ENCODE measurements at regions not wholly inside any gene's neighbourhood (a gene's known extent, or its start where the extent isn't known, plus 50 kb on each side); places are given as distances from the start of the nearest gene placed in this dataset.
"Not testable (repeated sequence)": the region's sequence is repeated elsewhere in the genome, so short reads cannot be mapped to it uniquely, and the experiment has no call there.

DNA sequence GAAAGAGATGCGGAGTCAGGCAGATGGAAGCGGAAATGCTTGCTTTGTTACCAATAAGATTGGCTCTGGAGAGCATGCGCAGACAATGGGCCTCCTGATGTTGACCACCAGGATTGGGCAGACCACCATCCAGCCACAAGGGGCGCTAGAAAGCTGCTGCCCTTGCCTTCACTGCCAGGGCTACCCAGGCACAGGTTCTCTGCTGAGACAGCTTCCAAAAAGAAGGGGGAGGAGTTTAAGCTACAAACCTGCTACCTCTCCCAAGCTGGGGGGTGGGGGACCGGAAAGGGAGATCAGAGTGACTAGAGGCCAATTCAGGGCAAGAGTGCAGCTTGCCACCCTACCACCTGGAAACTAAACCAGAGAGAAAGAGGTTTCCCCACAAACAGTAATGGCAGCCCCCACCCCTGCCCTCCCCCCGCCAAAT, 369.7 kb downstream of the RRAGC start:
- Histone ChIP-seq H3K9me3 (ENCODE audit: control insufficient read depth in 2 of 2, low read length in 2 of 2) (peaks cover 3 to 9% of the 10 kb centered on the region in 2 donors), H3K4me1 (ENCODE audit: control insufficient read depth, insufficient read depth, low read length) (no peaks in the 10 kb centered on the region), H3K36me3 (ENCODE audit: control insufficient read depth in 2 of 2, insufficient read depth in 2 of 2, low read length in 2 of 2) (no peaks in the 10 kb centered on the region), H3K4me3 (ENCODE audit: low read length in 2 of 2) (no peak overlapping the region), H3K27me3 (ENCODE audit: control insufficient read depth in 1 of 2, insufficient read depth in 2 of 2, low read length in 2 of 2) (peaks cover 5 to 9% of the 10 kb centered on the region in 2 donors), H3K9ac (ENCODE audit: low read length in 2 of 2) (no peak overlapping the region), H3K27ac (ENCODE audit: low read length) (no peak overlapping the region)

DNA sequence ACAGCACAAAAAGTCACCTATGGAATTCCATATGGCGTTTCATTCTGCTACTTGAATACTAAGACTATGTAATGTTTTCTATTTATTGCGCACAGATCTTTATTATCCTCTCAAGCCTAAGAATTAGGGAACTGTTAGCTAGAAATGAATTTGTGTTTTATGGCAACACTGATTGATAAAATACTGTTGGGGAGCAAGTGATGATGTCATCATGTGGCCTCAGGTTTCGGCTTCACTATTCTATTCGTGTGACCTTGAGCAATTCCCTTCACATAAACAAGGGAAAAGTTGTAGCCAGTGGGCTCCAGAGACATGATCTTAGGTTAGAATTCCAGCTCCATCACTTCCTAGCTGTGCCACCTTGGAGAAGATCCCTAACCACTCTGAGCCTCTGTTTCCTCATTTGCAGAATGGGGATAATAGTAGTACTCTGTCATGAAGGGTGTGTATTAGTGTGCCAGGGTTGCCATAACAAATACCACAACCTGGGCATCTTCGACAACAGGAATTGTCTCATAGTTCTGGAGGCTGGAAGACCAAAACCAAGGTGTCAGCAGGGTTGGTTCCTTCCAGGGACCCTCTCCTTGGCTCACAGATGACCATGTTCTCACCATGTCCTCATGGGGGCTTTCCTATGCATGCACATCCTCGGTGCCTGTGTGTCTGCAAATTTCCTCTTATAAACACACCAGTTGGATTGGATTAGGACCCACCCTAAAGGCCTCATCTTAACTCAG, 371.2 kb downstream of the RRAGC start:
- H3K27me3 ChIP-seq (ENCODE audit: control insufficient read depth in 1 of 2, insufficient read depth in 2 of 2, low read length in 2 of 2): peaks cover 5 to 9% of the 10 kb centered on the region in 2 donors
- H3K36me3 ChIP-seq (ENCODE audit: control insufficient read depth in 2 of 2, insufficient read depth in 2 of 2, low read length in 2 of 2): no peaks in the 10 kb centered on the region
- H3K9ac ChIP-seq (ENCODE audit: low read length in 2 of 2): no peak overlapping the region
- no peak overlapping the region for H3K4me3 ChIP-seq (ENCODE audit: low read length in 2 of 2)
- peaks cover 3 to 9% of the 10 kb centered on the region in 2 donors for H3K9me3 ChIP-seq (ENCODE audit: control insufficient read depth in 2 of 2, low read length in 2 of 2)
- H3K4me1 ChIP-seq (ENCODE audit: control insufficient read depth, insufficient read depth, low read length): no peaks in the 10 kb centered on the region
- H3K27ac ChIP-seq (ENCODE audit: low read length): no peak overlapping the region

DNA sequence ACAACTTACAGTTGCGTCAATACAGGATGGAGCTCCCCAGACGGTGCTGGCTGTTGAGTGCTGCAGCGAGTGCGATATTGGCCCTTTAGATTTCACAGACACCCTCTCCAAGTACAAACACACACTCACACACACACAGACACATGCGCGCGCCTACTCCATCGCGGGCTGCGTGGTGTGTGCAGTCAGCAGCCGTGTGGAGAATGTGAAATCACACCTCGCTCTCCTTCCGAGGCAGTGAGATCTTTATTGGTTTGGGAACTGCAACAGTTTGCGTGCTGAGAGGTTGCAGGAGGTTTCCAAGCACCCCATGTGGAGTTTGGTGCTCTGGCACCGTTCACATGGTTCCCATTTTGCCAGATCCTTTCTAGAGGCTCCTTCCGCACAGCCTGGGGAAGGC, 372.2 kb downstream of the RRAGC start:
- H3K9me3 ChIP-seq (ENCODE audit: control insufficient read depth in 2 of 2, low read length in 2 of 2): peaks cover 3 to 9% of the 10 kb centered on the region in 2 donors
- H3K4me3 ChIP-seq (ENCODE audit: low read length in 2 of 2): no peak overlapping the region
- no peak overlapping the region for H3K27ac ChIP-seq (ENCODE audit: low read length)
- H3K27me3 ChIP-seq (ENCODE audit: control insufficient read depth in 1 of 2, insufficient read depth in 2 of 2, low read length in 2 of 2): peaks cover 5 to 9% of the 10 kb centered on the region in 2 donors
- H3K36me3 ChIP-seq (ENCODE audit: control insufficient read depth in 2 of 2, insufficient read depth in 2 of 2, low read length in 2 of 2): no peaks in the 10 kb centered on the region
- H3K9ac ChIP-seq (ENCODE audit: low read length in 2 of 2): no peak overlapping the region
- no peaks in the 10 kb centered on the region for H3K4me1 ChIP-seq (ENCODE audit: control insufficient read depth, insufficient read depth, low read length)

DNA sequence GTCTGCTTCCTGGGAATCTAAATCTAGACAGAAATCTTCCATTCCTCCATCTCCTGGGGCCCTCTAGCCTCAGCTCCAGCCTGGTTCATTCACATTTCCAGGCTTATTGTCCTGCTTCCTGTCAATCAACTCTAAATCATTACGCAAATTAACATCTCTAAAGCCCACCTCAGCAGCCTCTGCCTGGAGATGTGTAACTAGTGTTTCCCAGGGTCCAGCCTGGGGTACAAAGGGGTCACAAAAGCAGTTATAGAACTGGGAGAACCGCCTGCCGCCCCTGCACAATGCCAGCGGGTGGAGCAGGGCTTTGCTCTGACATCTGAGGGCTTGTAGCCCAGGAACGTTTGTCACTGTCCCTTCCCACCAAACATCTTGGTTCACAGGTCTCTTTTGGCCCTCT, 373.5 kb downstream of the RRAGC start:
- H3K4me3 ChIP-seq (ENCODE audit: low read length in 2 of 2): no peak overlapping the region
- no peak overlapping the region for H3K27ac ChIP-seq (ENCODE audit: low read length)
- peaks cover 5 to 10% of the 10 kb centered on the region in 2 donors for H3K27me3 ChIP-seq (ENCODE audit: control insufficient read depth in 1 of 2, insufficient read depth in 2 of 2, low read length in 2 of 2)
- no peaks in the 10 kb centered on the region for H3K36me3 ChIP-seq (ENCODE audit: control insufficient read depth in 2 of 2, insufficient read depth in 2 of 2, low read length in 2 of 2)
- H3K9me3 ChIP-seq (ENCODE audit: control insufficient read depth in 2 of 2, low read length in 2 of 2): peaks cover 3 to 9% of the 10 kb centered on the region in 2 donors
- H3K4me1 ChIP-seq (ENCODE audit: control insufficient read depth, insufficient read depth, low read length): no peaks in the 10 kb centered on the region
- H3K9ac ChIP-seq (ENCODE audit: low read length in 2 of 2): no peak overlapping the region

DNA sequence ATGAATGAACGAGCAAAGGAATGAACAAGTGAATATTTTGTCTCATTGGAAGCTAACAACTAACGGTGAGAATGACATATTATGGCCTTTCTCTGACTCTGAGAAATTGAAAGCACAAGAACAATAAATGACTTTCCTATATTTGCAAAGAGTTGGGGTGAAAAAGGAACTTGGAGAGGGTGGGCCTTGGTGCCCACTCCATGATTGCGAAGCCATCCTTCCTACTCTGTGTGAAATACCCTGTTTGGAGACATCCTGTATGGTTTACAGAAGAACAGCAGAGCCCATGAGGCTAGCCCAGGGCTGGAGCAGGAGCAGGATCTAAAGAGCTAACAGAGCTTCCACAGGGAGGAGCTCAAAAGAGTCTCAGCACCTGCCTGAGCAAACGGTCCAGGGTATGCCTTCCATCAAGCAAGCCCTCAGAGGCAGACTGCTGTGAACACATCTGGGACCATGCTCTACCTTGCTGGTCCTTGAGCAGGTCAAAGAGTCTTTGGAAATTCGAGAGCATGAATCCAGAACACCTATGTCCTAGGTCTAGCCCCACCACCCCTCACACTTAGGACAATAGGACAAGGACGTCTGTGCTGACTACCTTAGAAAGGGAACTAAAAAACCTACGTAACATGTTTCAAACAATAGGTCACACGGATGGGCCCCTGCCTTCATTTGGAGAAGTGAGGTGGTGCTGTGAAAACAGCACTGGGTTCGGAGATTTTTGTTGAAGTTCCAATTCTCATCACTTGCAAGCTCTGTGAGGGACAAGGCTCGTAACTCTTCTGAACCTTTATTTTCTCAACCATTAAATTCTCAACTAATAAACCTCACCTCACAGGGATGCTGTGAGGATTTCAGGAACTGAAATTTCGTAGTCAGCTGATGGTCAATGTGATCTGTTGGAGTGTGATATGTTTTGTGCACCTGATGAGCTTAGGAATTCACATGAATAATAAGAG, 377.4 kb downstream of the RRAGC start:
- no peak overlapping the region for H3K27ac ChIP-seq (ENCODE audit: low read length)
- H3K9ac ChIP-seq (ENCODE audit: low read length in 2 of 2): no peak overlapping the region
- H3K36me3 ChIP-seq (ENCODE audit: control insufficient read depth in 2 of 2, insufficient read depth in 2 of 2, low read length in 2 of 2): no peaks in the 10 kb centered on the region
- peaks cover 9 to 14% of the 10 kb centered on the region in 2 donors for H3K27me3 ChIP-seq (ENCODE audit: control insufficient read depth in 1 of 2, insufficient read depth in 2 of 2, low read length in 2 of 2)
- no peaks in the 10 kb centered on the region for H3K4me1 ChIP-seq (ENCODE audit: control insufficient read depth, insufficient read depth, low read length)
- no peak overlapping the region for H3K4me3 ChIP-seq (ENCODE audit: low read length in 2 of 2)
- no peaks in the 10 kb centered on the region for H3K9me3 ChIP-seq (ENCODE audit: control insufficient read depth in 2 of 2, low read length in 2 of 2)

DNA sequence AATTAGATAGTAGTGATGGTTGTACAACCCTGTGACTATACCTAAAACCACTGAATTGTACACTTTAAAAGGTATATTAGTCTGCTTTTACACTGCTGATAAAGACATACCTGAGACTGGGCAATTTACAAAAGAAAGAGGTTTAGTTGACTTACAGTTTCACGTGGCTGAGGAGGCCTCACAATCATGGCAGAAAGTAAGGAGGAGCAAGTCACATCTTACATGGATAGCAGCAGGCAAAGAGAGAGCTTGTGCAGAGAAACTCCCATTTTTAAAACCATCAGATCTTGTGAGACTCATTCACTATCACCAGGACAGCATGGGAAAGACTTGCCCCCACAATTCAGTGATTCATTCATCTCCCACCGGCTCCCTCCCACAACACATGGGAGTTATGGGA, 379.9 kb downstream of the RRAGC start:
- not testable (repeated sequence) for H3K9ac ChIP-seq (ENCODE audit: low read length in 2 of 2); H3K27ac ChIP-seq (ENCODE audit: low read length); H3K4me3 ChIP-seq (ENCODE audit: low read length in 2 of 2); H3K4me1 ChIP-seq (ENCODE audit: control insufficient read depth, insufficient read depth, low read length); H3K9me3 ChIP-seq (ENCODE audit: control insufficient read depth in 2 of 2, low read length in 2 of 2); H3K36me3 ChIP-seq (ENCODE audit: control insufficient read depth in 2 of 2, insufficient read depth in 2 of 2, low read length in 2 of 2)
- peaks cover 15 to 17% of the 10 kb centered on the region in 2 donors for H3K27me3 ChIP-seq (ENCODE audit: control insufficient read depth in 1 of 2, insufficient read depth in 2 of 2, low read length in 2 of 2)

DNA sequence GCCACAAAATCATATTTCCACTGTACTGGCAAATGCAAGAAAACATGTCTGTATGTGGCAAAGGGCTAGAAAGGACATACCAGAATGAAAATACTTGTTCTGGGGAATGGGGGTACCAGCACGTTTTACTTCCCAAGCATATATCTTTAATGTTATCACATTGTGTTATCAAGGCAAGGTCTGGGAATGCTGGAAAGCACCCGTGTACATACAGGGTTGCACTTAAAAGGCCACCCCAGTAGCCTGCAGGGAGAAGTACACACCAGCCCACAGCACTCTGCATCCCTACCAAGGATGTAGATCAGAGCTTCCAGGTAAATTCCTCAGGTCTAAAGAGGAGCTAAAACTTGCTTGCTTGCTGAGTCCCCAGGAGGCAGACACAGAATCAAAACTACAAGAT, 381.8 kb downstream of the RRAGC start:
- no peak overlapping the region for H3K4me3 ChIP-seq (ENCODE audit: low read length in 2 of 2)
- no peak overlapping the region for H3K27ac ChIP-seq (ENCODE audit: low read length)
- no peak overlapping the region for H3K9ac ChIP-seq (ENCODE audit: low read length in 2 of 2)
- H3K36me3 ChIP-seq (ENCODE audit: control insufficient read depth in 2 of 2, insufficient read depth in 2 of 2, low read length in 2 of 2): no peaks in the 10 kb centered on the region
- H3K4me1 ChIP-seq (ENCODE audit: control insufficient read depth, insufficient read depth, low read length): peaks cover 8% of the 10 kb centered on the region
- peaks cover 15 to 17% of the 10 kb centered on the region in 2 donors for H3K27me3 ChIP-seq (ENCODE audit: control insufficient read depth in 1 of 2, insufficient read depth in 2 of 2, low read length in 2 of 2)
- H3K9me3 ChIP-seq (ENCODE audit: control insufficient read depth in 2 of 2, low read length in 2 of 2): no peaks in the 10 kb centered on the region

DNA sequence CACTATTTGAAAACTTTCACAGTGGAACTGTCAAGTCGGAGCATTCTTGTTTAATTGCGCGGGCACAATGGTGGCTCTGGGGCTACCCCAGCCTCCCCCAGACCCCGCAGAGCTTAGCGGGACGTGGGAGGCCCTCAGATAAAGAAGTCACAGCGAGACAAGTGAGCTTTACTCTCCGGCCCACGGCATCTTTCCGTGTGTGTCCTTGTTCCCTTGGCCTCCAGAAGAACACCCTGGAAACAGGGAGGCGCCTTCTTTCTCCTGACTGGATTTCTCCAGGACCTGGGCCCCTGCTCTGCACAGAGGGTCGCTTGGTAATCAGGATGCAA, 382.8 kb downstream of the RRAGC start:
- H3K27ac ChIP-seq (ENCODE audit: low read length): no peak overlapping the region
- peaks cover 15 to 17% of the 10 kb centered on the region in 2 donors for H3K27me3 ChIP-seq (ENCODE audit: control insufficient read depth in 1 of 2, insufficient read depth in 2 of 2, low read length in 2 of 2)
- H3K4me1 ChIP-seq (ENCODE audit: control insufficient read depth, insufficient read depth, low read length): peaks cover 8% of the 10 kb centered on the region
- H3K9me3 ChIP-seq (ENCODE audit: control insufficient read depth in 2 of 2, low read length in 2 of 2): no peaks in the 10 kb centered on the region
- no peaks in the 10 kb centered on the region for H3K36me3 ChIP-seq (ENCODE audit: control insufficient read depth in 2 of 2, insufficient read depth in 2 of 2, low read length in 2 of 2)
- no peak overlapping the region for H3K4me3 ChIP-seq (ENCODE audit: low read length in 2 of 2)
- H3K9ac ChIP-seq (ENCODE audit: low read length in 2 of 2): no peak overlapping the region

DNA sequence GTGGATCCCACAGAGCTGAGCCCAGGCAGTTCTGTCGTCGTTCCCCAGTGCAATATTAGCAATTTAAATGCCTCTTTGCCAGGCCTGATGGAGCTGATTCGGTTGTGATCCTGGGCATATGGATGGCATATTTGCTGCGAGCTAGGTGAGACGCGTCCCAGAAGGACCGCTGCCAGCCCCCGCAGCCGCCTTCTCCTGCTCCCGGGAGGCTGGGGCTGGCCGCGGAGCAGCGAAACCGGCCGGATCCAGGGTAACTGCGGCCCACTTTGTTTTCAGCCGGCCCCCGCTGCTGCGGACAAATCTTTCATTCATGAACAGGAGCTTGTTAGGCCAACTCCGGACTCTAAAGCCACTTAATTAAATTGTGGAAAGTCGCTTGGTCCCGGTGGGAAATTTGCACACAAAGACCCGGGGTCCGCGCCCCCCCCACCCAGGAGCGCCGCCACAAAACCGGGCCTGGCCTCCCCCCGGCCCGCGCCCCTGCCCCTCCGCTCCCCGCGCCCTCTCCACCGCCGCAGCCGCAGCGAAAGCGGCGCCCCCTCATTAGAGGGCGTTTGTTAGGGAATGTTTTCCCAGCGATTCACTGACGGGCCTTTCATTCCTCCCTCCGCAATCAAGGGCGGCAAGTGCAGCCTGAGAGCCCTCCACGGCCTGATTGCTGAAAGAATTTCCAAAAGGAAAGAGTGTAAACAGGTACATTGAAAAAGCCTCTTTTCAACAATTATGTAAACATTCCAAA, 383.3 kb downstream of the RRAGC start:
- no peak overlapping the region for H3K9ac ChIP-seq (ENCODE audit: low read length in 2 of 2)
- H3K4me3 ChIP-seq (ENCODE audit: low read length in 2 of 2): peak overlapping the region; percentile 40 to 58
- peaks cover 8% of the 10 kb centered on the region for H3K4me1 ChIP-seq (ENCODE audit: control insufficient read depth, insufficient read depth, low read length)
- H3K27ac ChIP-seq (ENCODE audit: low read length): no peak overlapping the region
- no peaks in the 10 kb centered on the region for H3K36me3 ChIP-seq (ENCODE audit: control insufficient read depth in 2 of 2, insufficient read depth in 2 of 2, low read length in 2 of 2)
- peaks cover 15 to 21% of the 10 kb centered on the region in 2 donors for H3K27me3 ChIP-seq (ENCODE audit: control insufficient read depth in 1 of 2, insufficient read depth in 2 of 2, low read length in 2 of 2)
- no peaks in the 10 kb centered on the region for H3K9me3 ChIP-seq (ENCODE audit: control insufficient read depth in 2 of 2, low read length in 2 of 2)

DNA sequence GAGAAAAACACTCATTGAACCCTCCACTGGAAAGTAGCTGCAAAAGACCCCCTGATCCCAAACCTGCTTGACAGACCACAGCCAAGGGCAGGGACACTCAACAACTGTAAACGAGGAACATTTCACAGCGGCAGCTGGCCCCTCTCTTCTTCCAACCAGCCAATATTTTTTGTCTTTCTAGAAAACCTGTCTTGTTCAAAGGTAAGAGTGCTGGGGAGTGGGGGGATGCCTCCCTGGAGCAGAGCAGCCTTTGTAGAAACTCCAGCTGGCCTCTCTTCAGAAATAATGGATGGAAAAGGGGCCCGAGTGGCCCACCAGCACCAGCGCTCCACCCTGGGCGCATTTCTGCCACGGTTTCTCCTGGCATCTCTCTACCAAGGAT, 384.0 kb downstream of the RRAGC start:
- Histone ChIP-seq H3K36me3 (ENCODE audit: control insufficient read depth in 2 of 2, insufficient read depth in 2 of 2, low read length in 2 of 2) (no peaks in the 10 kb centered on the region), H3K4me3 (ENCODE audit: low read length in 2 of 2) (no peak overlapping the region), H3K27ac (ENCODE audit: low read length) (no peak overlapping the region), H3K4me1 (ENCODE audit: control insufficient read depth, insufficient read depth, low read length) (peaks cover 8% of the 10 kb centered on the region), H3K9me3 (ENCODE audit: control insufficient read depth in 2 of 2, low read length in 2 of 2) (no peaks in the 10 kb centered on the region), H3K9ac (ENCODE audit: low read length in 2 of 2) (no peak overlapping the region), H3K27me3 (ENCODE audit: control insufficient read depth in 1 of 2, insufficient read depth in 2 of 2, low read length in 2 of 2) (peaks cover 13 to 25% of the 10 kb centered on the region in 2 donors)
